ENCODE measurements at regions not wholly inside any gene's neighbourhood (a gene's known extent, or its start where the extent isn't known, plus 50 kb on each side); places are given as distances from the start of the nearest gene placed in this dataset.

DNA sequence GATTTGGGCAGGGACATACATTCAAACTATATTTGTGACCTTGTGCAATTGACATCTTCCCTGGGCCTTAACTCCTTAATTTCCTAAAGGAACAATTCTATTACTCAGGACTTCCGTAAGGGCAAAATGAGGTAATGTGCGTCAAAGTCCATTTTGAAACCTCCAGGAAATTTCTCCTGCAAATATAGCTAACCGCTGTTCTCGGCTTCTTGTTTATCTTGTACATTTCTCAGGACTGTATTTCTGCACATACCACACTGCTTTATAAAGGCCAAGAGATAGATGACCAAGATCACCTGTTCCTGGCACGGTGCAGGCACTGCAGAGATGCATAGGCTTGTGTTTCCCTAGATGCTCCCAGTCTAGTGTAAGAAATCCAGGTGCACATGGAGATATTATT lies 1009.4 kb downstream of the BCL11B start:
- DNase-seq, result no peak

DNA sequence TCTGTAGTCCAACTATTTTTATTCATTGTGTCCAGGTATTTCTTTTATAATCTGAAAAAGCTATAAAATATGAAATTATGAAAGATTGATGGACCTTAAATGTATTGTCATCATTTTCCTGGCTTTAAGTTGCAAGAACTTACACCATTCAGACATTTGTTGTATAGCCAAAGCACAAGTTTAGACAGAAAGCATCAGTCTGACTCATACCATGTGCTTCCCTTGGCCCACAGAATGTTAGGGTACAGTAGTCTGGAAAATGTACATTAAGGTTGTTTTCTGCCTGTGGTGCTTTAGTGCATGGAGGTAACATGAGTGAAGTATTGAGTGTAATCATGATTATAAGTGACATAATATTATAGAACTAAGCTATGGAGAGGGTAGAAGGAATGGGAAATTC lies 1002.5 kb downstream of the BCL11B start:
- DNase-seq, result no peak

DNA sequence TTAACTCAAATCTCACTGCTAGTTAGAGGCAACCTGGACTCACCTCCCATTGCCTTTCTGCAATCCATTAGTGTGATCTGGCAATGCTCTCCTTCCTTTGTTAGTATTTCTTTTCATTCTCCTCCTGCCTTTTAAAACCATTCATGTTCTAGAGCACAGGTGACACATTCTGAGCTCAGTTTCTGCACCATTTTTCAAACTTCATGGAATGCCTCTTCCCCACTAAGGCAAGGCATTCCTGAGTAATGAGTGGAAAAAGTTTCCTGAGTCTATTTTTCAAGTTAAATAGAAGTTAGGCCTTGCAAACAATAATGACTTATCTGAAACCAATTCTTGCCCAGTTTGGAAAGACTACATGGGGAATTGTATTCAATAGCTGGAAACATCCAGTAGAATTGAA lies 1001.8 kb downstream of the BCL11B start:
- DNase-seq, result no peak

DNA sequence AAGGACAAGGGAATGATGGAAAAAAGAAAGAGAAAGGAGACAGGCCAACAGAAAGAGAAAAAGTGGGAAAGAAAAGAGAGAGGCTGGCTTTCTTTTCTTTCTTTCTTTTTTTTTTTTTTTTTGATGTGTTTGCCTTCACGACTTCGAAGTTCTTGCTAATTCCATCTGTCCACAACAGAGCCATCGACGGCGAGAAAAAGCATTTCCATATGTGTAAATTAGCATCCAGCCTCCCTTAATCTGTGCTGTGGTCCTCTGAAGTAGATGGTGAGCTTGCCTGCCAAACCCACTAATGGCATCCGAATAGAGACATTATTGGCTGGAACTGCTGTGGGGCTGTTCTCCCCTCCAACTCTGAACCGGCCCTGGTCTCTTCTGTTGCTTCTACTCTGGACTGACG lies 997.4 kb downstream of the BCL11B start:
- DNase-seq, result no peak

DNA sequence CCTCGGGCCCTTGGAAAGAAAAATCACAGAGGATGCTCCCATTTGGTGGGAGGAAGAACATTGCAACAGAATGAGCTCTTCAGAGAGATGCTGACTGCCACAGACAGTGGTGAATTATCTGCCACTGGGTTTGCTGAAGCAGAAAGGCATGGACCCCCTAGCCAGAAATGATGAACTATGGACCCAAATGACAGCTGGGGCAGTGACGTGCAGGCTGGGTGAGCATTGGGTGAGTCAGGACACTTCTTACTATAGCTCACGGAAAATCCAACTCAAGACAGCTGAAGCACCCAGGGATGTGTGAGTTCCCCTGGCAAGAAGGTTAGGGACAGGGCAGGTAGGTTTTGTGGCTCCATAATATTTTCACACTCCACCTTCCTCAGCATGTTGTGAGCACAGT lies 993.2 kb downstream of the BCL11B start:
- no peak for DNase-seq

DNA sequence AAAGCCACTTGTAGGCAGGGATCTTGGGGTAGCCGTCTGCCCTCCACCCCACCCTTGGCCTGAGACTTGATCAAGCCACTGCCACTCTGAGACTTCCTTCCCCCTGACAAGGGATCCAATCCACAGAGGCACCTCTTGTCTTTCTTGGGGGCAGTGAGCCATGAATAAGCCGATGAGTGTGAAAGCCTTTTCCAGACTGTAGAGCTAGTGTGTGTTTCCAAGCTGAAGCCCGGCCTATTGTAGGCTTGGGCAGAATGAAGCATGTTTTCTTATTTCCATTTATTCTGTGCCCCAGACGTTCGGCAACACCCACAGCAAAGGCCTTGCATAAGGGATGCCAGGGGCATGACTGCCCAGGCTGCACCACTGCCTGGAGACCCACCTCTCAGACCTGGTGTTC lies 991.6 kb downstream of the BCL11B start:
- no peak for DNase-seq

DNA sequence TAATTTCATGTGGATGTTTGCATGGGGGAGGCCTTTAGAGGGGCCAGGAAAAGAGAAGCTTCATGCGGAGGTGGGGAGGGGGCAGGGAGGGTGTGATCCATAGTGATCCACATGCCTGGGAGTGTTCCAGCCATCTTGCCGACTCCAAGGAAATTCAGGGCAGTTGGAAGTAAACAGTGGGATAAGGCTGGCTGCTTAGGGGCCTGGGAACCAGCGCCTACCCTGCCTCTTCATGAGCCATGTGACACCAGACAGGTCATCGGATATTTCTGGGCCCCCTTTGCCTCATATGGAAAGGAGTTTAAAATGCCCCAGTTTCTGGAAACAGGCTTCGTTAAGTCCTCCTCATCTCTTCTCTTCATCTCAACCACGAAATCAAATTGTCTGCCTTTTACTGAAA lies 983.2 kb downstream of the BCL11B start:
- DNase-seq, result no peak

DNA sequence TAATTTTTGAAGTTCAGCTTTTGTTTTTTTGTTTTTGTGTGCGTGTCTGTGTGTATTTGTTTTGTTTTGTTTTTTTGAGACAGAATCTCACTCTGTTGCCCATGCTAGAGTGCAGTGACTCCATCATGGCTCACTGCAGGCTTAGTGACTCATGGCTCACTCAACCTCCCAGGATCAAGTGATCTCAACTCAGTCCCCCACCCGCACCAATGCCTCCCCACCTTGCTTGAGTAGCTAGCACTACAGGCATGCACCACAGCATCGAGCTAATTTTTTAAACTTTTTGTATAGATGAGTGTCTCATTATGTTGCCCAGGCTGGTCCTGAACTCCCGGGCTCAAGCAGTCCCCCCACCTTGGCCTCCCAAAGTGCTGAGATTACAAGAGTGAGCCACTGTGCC lies 981.4 kb downstream of the BCL11B start:
- no peak for DNase-seq

DNA sequence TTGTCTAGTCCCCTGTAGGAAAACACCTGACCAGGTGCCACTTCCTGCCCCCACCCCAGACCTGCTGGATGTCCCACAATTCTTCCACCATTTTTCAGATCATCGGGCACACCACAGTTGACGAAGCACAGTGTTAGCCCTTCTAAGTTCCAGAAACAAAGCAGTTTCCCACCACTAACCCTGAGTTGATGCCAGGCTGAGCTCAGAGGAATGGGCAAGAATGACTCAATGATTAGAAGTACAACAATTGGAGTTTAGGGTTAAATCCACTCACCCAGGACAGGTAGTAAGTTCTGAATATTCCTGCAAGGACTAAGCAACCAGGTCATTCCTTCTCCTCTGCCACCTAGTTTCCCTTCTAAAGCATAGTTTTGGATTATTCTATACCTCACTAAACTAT lies 979.8 kb downstream of the BCL11B start:
- no peak for DNase-seq

DNA sequence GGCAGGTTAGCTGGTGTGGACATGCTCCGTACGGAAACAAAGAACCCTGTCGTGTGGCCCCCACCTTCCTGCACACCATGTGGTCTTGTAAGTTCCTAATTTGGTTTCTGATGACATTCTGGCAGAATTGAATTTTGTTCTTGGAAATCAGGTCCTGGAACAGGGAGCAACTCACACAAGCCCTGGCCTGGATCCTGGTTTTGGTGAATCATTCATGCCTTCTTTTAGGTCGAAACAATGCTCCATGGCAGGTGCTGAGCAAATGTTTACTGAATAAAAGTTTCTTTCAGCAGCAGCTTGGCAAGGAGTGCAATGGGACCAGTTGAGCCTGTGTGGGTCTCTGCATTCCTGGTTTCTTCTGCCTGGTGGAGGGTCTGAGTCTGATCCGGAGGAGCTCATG lies 978.4 kb downstream of the BCL11B start:
- no peak for DNase-seq

DNA sequence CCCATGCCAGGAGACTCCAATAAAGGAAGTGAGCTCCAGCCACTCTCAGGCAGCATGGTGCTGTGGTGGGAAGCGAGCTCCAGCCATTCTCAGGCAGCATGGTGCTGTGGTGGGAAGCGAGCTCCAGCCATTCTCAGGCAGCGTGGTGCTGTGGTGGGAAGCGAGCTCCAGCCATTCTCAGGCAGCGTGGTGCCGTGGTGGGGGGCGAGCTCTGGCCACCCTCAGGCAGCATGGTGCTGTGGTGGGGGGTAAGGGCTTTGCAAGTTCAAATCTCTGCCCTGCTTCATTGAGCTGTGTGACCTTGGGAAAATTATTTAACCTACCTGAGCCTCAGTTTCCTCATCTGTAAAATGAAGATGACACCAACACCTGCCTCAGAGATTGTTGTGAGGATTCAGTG lies 975.1 kb downstream of the BCL11B start:
- no peak for DNase-seq

DNA sequence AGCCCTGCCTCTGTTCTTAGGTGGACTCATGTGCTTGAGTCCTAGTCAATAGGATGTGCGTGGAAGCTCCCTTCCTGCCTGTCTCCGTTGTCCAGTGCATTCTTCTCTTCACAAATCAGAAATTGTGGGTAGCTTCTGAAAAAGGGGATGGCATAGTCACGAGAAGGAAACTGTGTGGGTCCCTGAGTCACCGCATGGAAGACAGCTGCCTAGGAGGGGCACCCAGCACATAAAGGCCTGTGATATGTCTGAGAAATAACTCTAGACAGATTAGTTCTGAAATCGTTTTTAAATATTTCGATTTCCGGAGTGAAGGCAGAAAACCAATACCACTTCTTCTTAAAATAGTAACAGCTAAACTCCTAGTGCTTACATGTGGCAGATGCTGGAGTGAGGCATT lies 974.4 kb downstream of the BCL11B start:
- DNase-seq, result no peak

DNA sequence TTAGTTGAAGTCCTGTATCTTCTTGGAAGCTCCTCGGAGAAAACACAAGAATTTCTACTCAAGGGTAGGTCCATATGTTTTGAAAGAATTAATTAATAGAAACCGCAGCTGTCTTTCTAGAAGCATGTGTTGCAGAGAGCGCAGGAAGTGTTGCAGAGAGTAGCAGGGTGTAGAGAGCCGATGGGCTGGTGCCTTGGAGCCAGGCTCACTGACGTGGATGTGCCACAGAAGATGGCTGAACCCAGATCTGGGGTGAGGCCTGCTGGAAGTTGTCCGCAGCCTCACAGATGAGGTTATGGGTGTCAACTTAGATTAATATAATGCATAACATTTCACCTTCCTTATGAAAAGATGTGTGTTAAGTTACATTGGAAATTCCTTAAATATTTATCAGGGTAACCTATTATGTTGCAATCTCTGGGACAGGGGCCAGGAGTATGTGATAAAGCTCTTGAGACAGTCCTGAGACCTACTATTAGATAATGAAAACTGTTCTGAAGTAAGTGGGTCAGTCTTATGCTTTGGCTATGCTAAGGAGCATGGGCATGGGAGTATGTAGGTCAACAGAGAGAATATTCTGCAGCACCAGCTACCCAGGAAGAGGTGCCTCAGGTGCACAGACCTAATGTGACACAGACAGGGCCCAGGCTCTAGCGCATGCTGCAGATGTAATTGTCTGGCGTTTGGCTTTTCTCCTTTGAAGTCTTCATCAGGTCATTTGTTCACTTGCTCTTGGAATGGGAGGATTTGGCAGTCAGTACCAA lies 973.3 kb downstream of the BCL11B start:
- no peak for DNase-seq

DNA sequence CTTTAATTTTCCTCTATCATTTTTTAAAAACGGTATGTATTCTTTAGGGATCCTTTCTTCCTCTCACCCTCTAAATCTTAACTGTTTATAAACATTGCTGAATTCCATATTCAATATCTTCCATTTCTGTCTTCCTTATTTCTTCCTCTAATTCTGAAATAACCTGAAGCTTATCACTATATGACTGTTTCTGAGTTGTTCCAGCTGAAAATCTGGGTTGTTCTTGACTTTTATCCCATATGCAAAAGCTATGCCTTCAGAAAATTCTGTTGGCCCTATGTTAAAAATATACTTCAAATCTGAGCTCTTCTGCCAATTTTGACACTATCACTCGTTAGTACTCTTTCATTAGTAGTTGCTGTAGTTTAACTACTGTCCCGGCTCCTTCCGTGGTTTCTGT lies 970.3 kb downstream of the BCL11B start:
- DNase-seq, result no peak

DNA sequence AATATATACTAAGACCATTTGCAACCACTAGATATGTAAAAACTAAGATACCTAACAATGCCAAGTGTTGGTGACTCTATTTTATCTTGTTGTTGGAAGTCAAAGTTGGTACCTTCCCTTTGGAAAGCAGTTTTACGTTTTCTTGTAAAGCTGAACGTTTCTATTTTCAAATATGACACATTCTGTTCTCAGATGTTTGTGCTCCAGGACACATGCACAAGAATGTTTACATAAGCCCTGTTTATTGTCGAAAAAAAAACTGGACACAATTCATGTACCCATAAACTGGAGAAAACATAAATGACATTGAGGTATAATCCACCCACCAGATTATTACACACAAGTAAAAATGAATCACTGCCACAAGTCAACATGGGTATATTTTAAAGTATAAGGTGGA lies 967.4 kb downstream of the BCL11B start:
- DNase-seq, result no peak

DNA sequence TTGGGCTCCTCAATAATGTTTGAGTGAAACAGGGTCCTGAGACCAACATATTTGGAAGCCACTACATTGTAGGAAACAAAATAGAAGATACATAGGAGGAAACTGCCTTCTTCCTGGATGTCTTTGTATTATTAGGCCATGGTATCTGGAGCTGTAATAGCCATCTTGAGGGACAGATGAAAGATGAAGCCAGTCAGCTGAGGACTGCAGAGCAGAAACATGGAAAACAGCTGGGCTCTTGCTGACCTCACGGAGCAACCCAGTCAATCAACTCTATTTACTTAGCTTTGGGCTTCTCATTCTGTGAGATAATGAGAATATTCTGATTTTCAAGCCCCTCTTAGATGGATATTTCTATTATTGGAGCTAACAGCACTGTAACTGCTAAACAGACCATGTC lies 962.4 kb downstream of the BCL11B start:
- no peak for DNase-seq

DNA sequence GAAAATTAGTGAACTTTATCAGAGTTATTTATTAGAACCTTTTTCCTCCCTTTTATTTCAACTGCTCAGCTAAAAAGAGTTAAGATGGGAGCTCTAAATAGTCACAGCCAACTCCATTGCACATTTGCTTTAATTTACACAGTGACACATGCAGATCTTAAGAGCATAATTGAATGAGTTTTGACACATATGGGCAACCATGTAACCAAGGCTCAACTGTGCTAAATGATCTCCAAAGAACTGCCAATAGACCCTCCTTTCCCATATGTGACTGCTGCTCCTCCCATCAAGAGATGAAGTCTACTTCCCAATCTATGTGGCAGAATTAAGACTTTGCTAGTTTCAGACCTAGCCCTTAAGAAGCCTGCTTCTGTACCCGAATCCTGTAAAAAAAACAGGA lies 960.0 kb downstream of the BCL11B start:
- no peak for DNase-seq

DNA sequence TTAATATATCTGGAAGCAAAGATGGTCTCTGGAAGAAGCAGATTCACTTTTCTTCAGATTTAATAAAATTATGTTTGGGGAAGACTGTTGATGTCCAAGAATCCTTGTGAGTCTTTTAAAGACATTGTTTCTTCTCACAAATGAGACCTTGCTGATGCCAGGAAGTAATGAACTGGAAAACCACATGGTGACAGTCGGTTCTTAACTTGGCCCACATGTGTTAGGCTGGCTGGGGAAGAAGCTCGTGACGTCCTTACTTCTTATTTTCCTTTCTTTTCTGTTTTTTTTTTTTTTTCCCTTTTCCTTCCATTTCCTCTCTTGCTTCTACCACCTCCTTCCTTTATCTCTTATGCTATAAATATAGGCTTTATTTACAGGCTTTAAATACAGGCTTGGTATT lies 950.2 kb downstream of the BCL11B start:
- DNase-seq, result no peak

DNA sequence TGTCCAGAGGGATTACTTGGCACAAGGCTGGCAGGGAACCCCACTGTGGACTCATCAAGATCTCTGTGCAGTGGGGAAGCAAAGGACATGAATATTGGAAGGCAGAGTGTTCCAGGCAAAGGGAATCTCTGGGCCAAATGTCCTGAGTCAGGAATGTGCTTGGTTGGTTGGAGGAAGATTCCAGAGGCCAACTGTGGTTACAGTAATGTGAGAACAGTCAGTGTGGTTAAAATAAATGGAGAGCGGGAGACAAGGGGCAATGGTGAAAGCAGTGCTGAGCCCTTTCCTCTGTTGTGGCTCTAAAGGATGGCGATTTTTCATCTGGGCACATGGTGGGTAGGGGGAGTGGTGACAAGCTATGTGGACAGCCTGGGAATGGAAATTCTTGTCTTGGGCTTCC lies 948.2 kb downstream of the BCL11B start:
- no peak for DNase-seq

DNA sequence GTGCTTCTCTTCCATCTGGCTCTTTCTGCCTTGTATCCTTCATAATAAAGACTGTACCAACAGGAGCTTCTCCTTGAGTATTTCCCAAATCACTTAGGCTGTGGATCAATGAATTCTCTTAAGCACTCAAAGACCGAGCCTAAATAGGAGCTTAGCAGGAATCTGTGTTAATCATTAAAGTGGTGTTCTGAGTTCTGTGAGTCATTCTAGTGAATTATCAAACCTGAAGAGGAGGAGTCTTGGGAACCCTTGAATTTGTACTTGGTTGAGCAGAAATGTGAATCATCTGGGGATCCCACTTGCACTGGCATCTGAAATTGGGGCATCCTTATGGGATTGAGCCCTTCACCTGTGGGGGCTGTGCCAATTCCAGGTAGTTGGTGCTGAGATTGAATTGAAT lies 946.2 kb downstream of the BCL11B start:
- DNase-seq, result no peak

DNA sequence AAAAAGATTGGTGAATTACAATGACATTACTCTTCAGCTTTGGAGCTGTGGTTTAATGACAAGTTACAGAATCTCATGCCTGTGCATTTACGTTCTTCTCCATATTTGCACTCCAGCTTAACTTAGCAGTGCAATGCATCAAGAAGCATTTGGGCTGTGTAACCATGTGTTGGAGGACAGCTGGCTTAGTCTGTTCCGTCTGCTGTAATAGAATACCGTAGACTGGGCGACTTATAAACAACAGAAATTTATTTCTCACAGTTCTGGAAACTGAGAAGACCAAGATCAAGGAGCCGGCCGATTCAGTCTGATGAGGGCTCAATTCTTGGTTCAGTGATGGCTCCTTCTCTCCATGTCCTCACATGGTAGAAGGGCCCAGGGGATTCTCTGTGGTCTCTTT lies 943.5 kb downstream of the BCL11B start:
- DNase-seq, result no peak

DNA sequence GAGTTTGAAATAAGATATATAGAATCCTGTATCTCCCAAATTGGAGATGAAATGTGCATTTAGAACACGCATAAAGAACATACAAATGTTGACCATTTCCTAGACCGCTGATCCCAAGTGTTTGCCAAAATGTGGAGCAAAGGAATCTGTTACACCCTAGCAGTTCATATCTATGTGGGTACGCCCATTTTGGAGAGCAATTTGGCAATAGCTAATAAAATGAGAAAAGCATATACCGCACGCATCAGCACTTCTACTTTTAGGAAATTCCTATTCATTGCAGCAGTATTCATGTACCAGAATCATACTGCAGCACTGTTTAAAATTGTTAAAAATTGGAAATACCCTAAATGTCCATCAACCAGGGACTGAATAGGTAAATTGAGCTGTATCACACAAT lies 937.8 kb downstream of the BCL11B start:
- no peak for DNase-seq

DNA sequence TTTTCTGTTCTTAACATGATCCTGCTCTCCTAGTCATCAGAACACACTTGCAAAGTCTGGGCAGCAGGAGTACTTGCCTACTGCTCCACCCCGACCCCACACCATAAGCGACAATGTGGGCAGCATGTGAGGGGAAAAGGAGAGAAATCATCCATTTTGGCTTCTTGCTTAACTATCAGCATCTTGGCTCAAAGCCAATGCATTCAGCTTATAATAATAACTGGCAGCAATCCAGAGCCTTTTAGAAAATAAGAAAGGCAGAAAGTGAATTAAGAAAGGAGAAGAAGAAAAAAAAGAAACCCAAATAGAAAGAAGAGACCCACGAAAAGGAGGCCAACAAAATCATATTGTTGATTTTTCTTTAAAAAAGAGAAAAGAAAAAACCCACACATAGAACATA lies 930.8 kb downstream of the BCL11B start:
- DNase-seq, result no peak

DNA sequence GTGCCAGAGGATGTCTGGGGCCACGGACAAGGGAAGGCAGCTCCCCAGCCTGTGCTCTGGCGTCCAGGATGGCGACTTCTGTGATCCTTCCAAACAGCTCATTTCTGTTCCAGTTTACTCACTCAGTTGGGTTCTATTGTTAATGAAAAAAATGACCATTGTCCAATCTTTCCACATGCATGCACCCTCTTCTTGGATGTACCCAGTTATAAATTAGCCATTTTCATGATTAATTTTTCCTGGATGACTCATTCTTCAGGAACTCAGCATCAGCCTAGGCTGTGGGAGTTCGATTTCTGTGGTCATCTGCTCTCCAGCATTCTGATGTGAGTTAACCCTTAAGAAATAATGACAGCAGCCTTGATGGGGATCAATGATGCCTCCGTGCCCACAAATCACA lies 926.8 kb downstream of the BCL11B start:
- no peak for DNase-seq

DNA sequence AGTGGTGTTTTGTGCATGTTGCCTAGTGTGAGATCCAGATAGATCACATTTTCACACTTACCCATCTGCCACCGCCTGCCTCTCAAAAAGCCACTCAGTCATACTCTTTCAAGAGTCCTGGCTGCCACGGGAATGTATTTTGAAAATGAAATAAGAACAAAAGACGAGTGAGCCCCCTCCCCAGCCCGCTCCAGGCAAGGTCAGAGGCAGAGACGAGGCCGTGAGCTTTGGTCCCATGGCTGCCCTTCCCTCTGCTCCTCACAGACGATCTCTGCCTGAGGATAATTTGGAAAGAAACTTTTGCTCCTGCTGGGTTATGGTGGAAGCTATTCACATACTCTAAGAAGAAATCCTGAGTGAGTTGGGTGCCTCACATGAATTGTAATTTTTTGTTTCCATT lies 924.3 kb downstream of the BCL11B start:
- DNase-seq, result no peak

DNA sequence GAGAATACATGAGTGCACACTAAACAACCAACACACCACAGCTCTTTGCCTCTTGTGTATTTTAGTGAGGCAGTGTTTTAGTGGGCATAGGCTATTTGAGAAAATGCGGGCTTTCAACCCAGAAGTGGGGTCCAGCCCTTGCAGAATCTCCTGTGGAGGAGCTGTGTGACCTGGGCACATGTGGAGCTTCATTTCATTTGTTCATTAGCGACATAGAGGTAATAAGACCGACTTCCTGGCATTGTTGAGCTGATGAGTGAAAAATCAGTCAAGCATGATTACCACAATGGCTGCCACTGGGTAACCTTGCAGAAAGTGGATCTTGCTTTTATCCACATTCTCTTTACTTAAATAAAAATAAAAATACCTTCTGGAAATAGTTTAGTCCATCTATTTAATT lies 923.5 kb downstream of the BCL11B start:
- no peak for DNase-seq
